LoVo (cell line): ENCODE measurements at regions not wholly inside any gene's neighbourhood (a gene's known extent, or its start where the extent isn't known, plus 50 kb on each side); places are given as distances from the start of the nearest gene placed in this dataset.

Experiments used
- DNase-seq: peaks from one replicate; pipeline ENCODE4 v3.0.0-alpha.2; 2016; ENCODE audit warnings: low spot score

DNA sequence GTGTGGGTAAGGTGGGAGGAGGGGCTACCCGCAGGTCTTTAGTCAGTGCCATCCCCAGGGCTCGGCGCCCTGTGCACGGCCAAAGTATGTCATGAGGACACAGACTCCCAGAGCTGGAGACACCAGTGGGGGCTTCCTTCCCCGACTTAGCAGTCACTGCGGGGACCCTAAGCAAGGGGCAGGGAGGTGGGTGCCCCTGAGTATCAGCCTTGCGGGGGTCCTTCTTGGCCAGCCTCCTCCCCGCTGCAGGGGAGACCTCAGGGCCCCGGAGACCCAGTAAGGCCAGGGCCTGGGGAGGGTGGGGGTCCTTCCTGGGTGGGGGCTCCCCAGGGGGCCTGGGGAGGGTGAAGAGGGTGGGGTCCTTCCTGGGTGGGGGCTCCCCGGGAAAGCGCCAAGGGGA is 673.8 kb downstream of the BRD1 start:
- no peak for DNase-seq

DNA sequence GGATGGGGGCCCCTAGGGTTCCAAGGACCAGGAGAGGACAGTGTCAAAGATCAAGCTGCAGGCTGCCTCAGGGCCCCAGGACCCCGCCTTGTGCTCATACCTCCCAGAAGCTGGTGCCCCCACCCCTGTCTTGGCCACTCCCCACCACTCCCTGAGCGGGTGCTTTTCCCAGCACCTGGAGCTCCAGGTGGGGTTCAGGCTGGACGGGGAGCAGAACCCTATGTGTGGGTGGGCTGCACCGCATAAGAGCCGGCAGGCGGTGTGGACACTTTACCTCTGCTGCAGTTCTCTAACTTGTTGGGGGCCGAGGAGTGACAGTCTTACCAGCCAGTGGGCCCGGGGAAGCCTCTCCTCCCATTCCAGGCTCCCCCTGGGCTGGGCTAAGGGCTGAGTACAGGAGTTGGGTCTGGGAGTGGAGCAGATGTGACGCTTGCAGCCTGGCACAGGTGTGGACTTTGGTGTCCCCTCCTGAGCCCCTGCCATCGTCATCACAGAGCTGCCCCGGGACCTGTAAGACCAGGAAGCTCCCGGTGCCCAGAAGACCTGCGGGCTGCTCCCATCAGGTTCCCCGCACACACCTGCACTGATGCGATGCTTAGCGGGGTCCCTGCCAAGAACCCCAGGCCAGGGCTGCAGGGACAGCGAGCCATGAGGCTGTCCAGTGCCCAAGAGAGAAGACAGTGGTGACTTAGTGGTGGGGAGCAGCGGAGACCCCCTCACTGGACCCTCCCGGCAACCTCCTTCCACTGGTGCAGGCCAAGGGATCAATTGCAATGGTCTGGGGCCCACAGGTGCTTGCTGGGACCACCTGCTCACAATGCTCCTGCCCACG is 674.5 kb downstream of the BRD1 start:
- DNase-seq = no peak

DNA sequence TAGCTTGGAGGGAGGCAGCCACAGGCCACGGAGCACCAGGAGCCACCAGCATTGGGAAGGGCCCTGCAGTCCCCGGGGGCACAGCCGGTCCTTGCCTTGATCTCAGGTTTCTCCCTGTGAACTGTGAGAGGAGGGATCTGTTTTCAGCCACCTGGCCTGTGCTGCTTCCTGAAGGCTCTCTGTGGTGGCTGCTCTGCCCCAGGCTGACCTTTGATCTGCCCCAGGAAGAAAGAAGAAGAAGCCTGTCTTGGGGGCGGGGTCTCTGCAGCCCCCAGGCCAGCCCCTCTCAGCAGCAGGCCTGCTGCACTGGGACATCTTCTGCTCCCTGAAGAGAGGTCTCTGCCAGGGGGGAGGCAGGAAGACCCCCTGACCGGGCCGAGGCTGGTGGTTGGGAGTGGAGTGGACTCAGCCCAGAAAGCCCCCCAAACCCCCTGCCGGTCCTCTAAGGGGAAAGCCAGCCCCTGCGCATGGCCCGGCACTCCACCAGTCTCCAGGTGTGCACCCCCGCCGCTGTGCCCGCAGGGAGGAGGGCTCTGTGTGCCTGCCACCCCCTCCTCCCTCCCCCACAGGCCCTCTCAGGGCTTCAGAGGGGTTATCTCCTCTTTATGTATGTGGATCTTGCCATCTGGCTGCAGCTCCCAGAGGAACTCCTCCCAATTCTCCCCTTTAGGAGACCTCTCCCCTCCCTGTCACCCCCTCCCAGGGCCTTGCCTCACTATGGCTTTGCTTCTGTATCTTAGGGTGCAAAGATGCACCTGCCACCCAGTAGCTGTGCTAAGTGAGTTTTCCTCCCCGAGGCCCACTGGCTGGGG is 675.3 kb downstream of the BRD1 start:
- DNase-seq = no peak

DNA sequence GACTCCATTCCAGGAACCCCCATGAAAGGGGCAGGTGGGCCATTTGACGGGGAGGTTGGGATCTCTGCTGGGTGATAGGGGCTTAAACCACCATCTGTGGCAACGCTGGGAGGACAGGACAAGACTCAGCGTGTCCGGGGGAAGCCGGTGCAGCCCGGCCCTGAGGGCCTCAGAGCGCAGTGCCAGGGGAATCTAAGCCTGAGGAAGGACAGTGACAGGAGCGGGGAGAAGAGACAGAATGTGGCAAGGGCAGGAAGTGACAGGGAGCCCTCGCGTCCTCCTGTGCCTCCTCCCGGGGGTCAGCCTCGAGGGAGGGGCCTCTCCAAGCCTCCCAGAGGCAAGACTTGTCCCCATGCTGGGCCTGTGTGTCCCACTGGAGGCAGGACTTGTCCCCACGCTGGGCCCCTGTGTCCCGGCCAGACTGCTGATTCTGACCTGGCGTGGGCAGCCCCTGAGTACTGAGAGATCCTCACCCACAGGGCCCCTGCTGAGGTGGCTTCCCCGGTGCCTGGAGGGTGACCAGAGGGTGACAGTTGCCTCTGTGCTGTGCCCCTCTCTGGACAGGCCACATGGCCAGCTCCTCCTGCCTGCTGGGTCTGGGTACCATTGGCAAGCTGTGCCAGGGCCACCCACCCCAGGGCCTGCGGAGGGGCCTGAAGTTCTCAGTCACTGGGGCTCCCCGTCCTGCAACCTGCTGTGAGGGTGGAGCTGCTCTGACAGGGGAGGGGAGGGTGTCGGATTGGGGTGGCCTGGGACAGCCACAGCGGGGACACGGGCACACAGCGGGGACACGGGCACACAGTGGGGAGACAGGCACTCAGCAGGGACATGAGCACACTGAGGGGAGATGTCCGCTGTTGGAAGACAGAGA is 676.2 kb downstream of the BRD1 start:
- DNase-seq = no peak

DNA sequence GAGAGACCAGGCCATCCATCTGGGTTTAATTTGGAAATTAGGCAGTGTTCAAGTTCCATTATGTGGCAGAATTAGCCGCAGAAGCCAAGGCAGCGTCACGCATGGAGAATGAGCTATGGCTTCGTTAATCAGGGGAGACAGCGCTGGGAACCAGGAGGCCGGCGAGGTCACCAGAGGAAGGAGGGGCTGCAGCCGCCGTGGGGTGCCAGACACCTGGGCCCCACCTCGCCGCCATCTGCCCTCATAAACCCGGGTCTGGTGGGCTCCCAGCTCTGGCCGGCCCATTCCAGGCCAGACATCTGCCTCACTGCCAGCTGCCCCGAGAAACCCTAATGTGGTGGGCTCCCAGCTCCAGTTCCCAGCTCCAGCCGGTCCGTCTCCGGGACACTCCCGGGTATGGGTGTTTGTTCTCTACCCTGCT is 676.9 kb downstream of the BRD1 start:
- no peak for DNase-seq

DNA sequence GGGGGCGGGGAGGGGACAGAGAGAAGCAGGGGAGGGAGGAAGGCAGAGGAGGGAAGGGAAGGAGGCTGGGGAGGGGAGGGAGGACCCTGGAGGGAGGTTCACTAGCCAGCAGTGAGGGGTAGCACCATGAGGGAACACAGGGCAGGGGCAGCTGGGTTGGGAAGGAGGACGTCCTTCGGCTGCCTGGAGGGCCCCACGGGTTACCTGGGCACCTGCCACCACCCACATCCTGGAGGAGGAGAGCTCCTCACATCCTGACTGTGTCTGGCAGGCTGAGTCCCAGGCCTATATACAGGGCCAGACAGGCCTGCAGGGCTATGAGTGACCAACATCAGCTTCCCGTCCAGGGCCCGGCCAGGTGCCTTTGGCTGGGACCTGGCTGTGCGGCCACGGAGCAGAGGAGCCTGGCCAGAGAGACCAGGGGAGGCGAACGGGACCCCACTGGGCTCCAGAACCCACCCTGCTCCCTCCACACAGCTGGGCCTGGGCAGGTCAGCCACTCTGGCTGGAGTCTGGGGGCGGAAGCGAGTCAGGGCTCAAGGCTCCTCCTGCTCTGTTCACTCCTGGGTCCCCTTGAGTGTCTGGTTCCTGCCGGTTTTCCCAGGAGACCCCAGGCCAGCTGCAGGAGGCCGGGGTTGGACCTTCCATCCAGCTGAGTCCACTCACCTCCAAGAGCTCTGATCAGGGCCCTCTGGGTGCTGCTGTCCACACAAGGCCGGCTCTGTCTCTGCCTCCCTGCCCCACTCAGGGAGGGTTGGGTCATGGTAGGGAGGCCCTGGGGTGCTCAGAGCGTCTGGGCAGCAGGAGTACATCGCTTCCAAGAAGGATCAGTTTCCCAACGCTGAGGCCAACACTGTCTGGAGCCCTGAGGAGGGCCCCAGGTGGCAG is 677.7 kb downstream of the BRD1 start:
- DNase-seq = no peak

DNA sequence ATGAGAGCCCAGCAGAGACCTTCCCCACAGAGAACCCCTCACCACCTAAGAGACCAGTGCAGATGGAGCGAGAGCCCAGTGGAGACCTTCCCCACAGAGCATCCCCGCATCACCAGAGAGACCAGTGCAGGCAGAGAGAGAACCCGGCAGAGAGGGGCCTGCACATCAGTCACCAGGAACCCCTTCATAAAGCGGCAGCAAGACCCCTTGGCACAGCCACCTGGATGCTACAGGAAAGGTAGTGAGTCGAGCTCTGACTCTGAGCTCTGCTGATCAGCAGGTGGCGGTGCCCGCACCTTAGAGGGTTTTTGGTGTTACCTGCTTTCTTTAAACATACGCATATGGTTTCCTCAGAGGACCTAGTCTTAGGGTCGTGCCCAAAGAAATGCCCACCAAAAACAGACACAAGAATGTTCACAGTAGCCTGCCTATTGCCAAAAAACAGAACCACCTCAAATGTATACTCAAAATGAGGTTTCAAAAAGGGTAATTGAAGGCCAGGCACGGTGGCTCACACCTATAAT is 678.7 kb downstream of the BRD1 start:
- no peak for DNase-seq

DNA sequence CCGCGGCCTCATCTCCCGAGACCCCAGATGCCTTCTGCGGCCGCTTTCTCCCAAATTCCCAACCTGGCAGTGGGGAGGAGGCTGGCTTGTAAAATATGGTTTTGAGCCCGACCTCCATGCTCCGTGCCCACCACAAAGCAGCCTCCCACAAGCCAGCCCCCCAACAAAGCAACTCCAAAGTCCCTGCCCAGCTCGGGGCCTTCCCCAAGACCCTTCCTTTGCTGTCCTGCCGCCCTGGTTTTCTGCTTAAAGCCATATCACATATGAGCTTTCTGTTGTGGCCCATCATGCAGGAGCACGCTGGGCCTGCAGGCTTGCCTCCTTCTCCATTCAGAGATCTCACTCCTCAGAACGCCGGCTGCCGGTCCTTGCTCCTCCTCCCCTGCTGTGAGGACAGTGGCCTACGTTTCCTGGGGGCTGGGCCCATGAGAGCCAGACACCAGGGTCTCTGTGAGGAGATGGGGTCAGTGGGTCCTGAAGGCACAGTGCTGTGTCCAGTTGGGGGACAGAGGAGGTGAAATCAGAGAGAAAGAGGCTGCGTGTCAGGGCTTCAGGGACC is 680.0 kb downstream of the BRD1 start:
- no peak for DNase-seq

DNA sequence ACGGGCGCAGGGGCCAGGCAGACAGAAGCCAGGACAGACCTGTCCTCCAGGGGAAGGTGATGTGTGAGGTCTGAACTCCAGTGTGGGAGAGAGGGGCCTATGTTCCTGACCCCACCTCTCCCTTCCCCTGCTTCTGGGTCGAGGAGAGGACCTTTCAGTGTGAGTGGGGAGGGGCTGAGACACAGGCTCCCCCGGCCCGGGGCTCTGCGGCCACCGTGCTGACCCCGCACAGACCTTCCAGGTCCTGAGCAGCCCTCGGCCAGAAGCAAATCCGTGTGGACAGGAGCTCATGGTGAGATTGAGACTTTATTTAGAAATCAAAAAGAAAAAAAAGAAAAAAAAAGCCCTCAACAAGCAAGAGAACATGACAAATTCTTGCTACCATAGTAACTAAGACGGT is 680.5 kb downstream of the BRD1 start:
- no peak for DNase-seq

DNA sequence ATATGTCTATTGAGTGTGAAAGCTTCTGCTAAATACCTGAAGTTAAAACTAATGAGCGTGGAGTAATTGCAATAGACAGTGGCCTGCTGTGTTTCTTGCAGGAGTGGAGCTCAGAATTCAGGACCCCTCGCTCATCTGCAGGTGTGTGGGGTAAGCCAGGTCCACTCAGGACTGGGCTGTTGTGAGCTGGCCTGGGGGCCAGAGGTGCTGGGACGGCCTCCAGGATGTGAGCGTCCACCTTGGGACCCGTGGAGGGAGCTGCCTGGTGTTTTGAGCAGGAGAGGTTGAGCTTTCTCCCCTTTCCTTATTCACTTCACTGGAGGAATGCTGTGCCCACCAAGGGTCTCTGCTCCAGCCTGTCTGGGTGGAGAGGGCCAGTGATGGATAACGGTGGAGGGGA is 681.2 kb downstream of the BRD1 start:
- DNase-seq = no peak

DNA sequence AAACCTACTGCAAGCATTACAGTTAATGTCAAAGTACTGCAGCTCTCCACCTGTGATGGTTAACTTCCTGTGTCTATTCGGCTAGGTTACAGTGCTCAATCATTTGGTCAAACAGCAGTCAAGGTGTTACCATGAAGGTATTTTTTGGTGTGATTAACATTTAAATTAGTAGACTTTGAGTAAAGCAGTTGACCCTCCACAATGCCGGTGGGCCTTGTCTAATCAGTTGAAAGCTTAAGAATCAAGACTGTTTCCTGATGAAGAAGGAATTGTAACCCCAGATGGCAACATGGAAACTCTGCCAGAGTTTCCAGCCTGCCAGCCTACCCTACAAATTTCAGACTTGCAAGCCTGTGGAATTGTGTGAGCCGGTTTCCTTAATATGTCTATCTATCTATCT is 683.9 kb downstream of the BRD1 start:
- no peak for DNase-seq

DNA sequence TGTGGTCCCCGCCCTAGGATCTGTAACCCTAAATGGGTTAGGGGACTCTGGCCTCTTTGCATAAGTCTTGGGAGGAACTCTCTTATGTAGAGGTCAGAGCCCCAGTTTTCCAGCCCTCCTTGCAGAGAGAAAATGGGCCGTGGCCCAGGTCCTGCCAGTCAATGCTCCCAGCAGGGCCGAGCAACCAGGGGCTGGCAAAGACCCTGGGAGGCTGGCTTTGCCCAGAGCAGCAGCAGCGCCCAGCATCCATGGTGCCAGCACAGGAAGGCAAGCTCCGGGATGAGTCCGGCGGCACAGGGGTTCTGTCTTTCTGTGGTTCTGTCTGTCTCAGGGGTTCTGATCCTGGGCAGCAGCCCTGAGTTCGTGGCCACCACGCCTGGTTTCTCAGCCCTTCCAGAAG is 684.8 kb downstream of the BRD1 start:
- DNase-seq = no peak

DNA sequence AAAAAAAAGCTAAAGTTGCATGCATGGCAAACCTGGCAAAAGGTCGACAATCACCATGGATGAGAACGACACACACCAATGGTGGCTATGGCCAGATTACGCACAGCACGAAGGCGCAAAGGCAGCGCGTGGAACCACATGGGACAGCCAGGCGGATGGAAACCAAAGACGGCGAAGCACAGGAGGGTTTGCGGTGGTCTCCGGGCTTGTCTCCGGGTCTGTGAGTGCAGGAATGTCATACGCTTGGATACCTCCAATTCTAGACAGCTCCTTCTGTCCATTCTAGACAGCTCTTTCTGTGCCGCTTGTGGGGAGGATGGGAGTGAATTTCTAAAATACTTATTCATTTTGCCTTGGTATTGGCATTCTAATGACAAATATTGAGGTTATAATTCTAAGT is 685.4 kb downstream of the BRD1 start:
- DNase-seq = no peak

DNA sequence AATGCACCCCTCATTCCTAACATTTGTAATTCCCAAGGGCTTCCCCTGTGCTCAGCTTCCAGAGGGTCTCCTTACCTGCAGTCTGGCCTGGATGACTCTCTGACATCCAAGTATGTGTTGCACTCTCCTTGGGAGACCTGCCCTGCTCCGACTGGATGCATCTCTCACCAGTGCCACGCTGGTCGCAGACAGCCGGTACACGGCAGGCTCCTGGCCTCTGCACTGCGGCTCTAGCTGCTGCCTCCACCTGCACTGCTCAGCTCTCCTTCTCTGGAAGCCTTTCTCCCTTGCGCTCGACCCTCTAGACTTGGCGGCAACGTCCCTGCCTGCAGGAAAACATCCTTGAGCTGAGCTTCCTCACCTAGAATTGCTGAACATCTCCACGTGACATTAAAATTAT is 685.9 kb downstream of the BRD1 start:
- no peak for DNase-seq

DNA sequence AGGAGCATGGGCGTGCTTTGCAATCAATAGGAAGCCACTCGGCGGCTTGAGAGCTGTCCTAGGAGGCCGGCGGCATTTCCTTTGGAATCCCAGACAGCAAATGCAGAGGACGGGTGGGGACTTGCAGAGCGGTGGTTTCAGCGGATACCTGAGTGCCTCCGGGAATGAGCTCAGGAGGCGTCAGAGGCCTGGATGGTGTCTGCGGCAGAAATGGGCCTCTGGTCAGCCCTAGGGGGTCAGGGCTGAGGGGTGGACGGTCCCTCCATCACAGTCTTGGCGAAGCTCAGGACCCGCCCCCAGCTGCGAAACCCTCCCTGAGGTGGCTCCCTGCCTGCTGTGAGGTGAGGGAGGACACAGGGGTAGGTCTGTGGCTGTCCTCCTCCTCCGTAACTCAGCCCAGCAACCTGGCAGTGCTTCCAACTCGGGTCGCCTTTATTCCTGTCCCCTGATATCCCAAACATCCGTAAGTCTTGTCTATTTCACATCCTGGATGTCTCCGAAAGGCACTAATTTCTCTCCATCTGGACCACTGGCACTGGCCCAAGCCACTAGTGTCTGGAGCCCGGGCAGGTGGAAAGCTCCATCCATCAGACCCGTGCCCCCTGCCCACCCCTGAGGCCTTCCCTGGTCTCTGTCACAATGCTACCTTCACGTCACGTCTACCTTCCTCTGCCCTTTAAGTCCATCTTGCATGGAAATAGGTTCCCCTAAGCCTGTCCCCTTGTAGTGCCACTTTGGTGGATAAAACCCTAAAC is 686.6 kb downstream of the BRD1 start:
- DNase-seq = no peak

DNA sequence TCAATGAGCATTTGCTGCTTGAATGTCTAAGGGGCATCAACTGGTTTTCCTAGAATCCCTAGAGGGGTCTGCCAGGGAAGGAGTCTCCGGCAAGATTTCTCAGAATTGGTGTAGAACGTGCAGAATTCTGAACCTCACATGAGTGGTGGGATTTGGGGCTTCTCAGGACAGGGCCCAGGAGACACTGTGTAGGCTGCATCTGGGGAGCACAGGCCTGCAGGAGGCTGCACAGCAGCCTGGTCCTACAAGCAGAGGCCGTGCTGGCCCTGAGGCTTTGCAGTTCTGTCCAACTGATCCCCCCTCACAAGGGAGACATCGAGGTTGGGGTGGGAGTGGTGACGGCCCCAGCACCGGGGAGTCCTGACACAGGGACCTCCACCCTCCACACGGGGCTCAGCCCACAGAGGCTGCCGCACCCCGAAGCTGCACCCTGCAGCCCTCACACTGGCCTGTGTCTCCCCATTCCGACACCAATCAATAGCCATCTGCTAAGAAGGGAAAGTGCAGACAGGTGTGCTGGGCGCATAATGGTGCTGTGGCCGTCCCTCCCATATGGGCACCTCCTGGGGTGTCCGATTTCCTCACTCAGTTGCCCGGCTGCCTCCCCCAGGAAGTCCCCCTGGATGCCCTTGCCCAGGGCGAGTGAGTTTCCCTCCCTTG is 688.1 kb downstream of the BRD1 start:
- no peak for DNase-seq

DNA sequence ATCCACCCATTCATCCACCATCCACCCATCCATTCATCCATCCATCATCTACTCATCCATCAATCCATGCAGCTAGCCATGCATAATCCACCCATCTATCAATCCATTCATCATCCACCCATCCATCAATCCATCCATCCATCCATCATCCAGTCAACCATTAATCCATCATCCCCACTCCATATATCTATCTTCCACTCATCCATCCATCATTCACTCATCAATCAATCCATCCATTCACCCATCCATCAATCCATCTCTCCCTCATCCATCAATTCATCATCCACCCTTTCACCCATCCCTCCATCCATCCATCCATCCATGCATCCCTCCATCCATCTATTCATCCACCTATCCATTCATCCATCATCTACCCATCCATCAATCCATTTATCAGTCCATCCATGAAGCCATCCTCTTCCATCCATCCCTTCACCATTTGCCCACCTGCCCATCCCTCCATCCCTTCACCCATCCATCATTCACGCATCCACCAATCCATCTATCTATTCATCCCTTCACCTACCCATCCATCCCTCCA is 689.4 kb downstream of the BRD1 start:
- DNase-seq = no peak

DNA sequence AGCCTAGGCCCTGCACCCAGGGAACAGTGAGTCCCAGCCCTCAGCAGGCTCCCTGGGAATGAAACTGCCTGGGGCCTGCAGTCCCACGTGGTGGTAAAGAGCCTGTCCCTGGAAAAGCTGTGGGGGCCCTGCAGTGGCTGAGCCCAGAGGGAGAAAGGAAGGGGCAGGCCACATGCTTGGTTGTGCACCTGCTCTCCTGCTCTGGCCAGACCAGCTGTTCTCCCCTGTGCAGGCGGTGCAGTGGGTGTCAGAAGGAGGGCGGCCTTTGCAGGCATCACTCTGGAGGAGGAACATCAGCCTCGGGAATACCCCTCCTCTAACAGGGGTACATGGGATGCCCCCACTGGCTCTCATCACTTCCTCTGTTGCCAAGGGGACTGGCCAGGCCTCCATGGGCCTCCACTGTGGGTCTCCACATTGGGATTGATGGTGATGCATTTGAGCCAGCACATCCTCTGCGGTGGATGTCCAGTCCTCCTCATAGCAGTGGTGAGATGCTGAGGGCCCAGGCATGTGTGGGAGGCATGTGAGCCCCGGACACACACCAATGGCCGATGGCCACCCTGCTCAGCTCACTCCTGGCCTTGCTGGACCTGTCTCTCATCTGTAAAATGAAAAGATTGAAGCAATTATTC is 690.4 kb downstream of the BRD1 start:
- no peak for DNase-seq

DNA sequence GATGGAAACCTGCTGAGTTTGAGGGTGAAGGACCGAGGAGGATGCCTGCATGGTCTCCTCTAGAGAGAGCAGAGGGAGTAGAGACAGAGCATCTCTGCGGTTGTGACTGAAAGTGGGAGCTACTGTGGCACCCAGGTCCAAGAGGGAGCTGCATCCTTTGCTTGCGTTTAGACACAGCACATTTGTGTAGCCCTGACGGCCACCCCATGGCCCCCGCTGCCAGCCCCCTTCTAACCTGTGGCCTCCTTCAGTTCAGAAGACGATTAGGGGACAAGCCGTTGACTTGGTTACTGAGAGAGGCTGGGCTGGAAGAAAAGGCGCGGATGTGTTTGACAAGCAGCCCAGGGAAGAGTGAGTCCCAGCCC is 690.9 kb downstream of the BRD1 start:
- DNase-seq = no peak
